Fibroblast of lung (primary cell): ENCODE measurements at regions not wholly inside any gene's neighbourhood (a gene's known extent, or its start where the extent isn't known, plus 50 kb on each side); places are given as distances from the start of the nearest gene placed in this dataset.

ENCODE experiments used
- CTCF ChIP-seq, 2 donors: IDR thresholded peaks in 1 of 2; conservative IDR thresholded peaks in 1 of 2; 1 replicate in 1 of 2; 2 replicates in 1 of 2; pipeline ENCODE4 v1.5.1; 2011 to 2012; ENCODE audit warnings: low read length in 2 of 2, control low read depth in 1 of 2, inconsistent platforms in 1 of 2, low read depth in 1 of 2, mild to moderate bottlenecking in 1 of 2
- EZH2 ChIP-seq: IDR thresholded peaks from 2 replicates; pipeline ENCODE4 v1.5.1; 2012; ENCODE audit warnings: low read length, control low read depth, mild to moderate bottlenecking; ENCODE audit errors: missing control alignments

- TF ChIP-seq CTCF (conservative IDR thresholded peaks at IDR 0.05 in 1 of 2, IDR thresholded peaks at IDR 0.05 in 1 of 2; ENCODE audit: low read depth in 1 of 2, low read length in 2 of 2) (no peak), EZH2 (no peak)
These were observed 63.7 kb upstream of the IFNG-AS1 start for GRCh38 chr12:67925552-67925951.
